ENCODE measurements at regions not wholly inside any gene's neighbourhood (a gene's known extent, or its start where the extent isn't known, plus 50 kb on each side); places are given as distances from the start of the nearest gene placed in this dataset.

GRCh38 chr15:60184579-60184978 is 180.5 kb downstream of the FOXB1 start:
- Histone ChIP-seq H3K4me1 (no peaks in the 10 kb centered on the region), H3K27ac (no peak overlapping the region), H3K27me3 (peaks cover 0 to 27% (median 3%) of the 10 kb centered on the region in 3 donors), H3K36me3 (no peaks in the 10 kb centered on the region), H3K4me3 (no peak overlapping the region), H3K9me3 (no peaks in the 10 kb centered on the region)
- DNase-seq, result no peak
- WGBS, 5 donors, result 53 to 66% (median 58%) methylated on average over 8 of the region's 8 CpGs
- intact Hi-C loops (cut with DNase I; ENCODE audit: low total_unique reads), result loop anchor here (5.0 kb wide), 1 partner anchor 267 kb away; no protein-coding TSS in a partner anchor
- TF ChIP-seq CTCF (IDR thresholded peaks at IDR 0.05) (no peak), EP300 (IDR thresholded peaks at IDR 0.05) (no peak), POLR2AphosphoS5 (IDR thresholded peaks at IDR 0.05) (no peak), POLR2A (IDR thresholded peaks at IDR 0.05) (no peak)

GRCh38 chr15:60191016-60191415 is 186.9 kb downstream of the FOXB1 start:
- DNase-seq, result no peak
- H3K27ac ChIP-seq, result no peak overlapping the region
- 51 to 70% (median 57%) methylated on average over 6 of the region's 6 CpGs for WGBS, 5 donors
- H3K27me3 ChIP-seq, result peaks cover 0 to 34% (median 8%) of the 10 kb centered on the region in 3 donors
- H3K36me3 ChIP-seq, result no peaks in the 10 kb centered on the region
- TF ChIP-seq CTCF (IDR thresholded peaks at IDR 0.05) (no peak), POLR2AphosphoS5 (IDR thresholded peaks at IDR 0.05) (no peak), EP300 (IDR thresholded peaks at IDR 0.05) (no peak), POLR2A (IDR thresholded peaks at IDR 0.05) (no peak)
- no peaks in the 10 kb centered on the region for H3K9me3 ChIP-seq
- intact Hi-C loops (cut with DNase I; ENCODE audit: low total_unique reads), result no loop called here
- no peaks in the 10 kb centered on the region for H3K4me1 ChIP-seq
- no peak overlapping the region for H3K4me3 ChIP-seq

GRCh38 chr15:60191821-60192220 is 187.7 kb downstream of the FOXB1 start:
- no peak for DNase-seq
- intact Hi-C loops (cut with DNase I; ENCODE audit: low total_unique reads), result no loop called here
- Histone ChIP-seq H3K4me3 (no peak overlapping the region), H3K27me3 (peaks cover 0 to 34% (median 5%) of the 10 kb centered on the region in 3 donors), H3K27ac (no peak overlapping the region), H3K4me1 (no peaks in the 10 kb centered on the region), H3K9me3 (no peaks in the 10 kb centered on the region), H3K36me3 (no peaks in the 10 kb centered on the region)
- WGBS, 5 donors, result 83 to 88% (median 86%) methylated on average over 2 of the region's 2 CpGs
- TF ChIP-seq POLR2AphosphoS5 (IDR thresholded peaks at IDR 0.05), result no peak
- TF ChIP-seq POLR2A (IDR thresholded peaks at IDR 0.05), result no peak
- TF ChIP-seq EP300 (IDR thresholded peaks at IDR 0.05), result no peak
- TF ChIP-seq CTCF (IDR thresholded peaks at IDR 0.05), result no peak

GRCh38 chr15:60195611-60196010 is 191.5 kb downstream of the FOXB1 start:
- intact Hi-C loops (cut with DNase I; ENCODE audit: low total_unique reads), result no loop called here
- H3K27me3 ChIP-seq, result peaks cover 0 to 30% (median 5%) of the 10 kb centered on the region in 3 donors
- no peak overlapping the region for H3K4me3 ChIP-seq
- H3K4me1 ChIP-seq, result no peaks in the 10 kb centered on the region
- DNase-seq, result no peak
- 51 to 77% (median 57%) methylated on average over 1 of the region's 1 CpG for WGBS, 5 donors
- H3K36me3 ChIP-seq, result no peaks in the 10 kb centered on the region
- H3K27ac ChIP-seq, result no peak overlapping the region
- no peaks in the 10 kb centered on the region for H3K9me3 ChIP-seq
- TF ChIP-seq CTCF (IDR thresholded peaks at IDR 0.05), result no peak
- TF ChIP-seq POLR2AphosphoS5 (IDR thresholded peaks at IDR 0.05), result no peak
- no peak for TF ChIP-seq POLR2A (IDR thresholded peaks at IDR 0.05)
- TF ChIP-seq EP300 (IDR thresholded peaks at IDR 0.05), result no peak

Data from stomach (tissue), 8 donors.